ENCODE measurements at regions not wholly inside any gene's neighbourhood (a gene's known extent, or its start where the extent isn't known, plus 50 kb on each side); places are given as distances from the start of the nearest gene placed in this dataset.

DNA sequence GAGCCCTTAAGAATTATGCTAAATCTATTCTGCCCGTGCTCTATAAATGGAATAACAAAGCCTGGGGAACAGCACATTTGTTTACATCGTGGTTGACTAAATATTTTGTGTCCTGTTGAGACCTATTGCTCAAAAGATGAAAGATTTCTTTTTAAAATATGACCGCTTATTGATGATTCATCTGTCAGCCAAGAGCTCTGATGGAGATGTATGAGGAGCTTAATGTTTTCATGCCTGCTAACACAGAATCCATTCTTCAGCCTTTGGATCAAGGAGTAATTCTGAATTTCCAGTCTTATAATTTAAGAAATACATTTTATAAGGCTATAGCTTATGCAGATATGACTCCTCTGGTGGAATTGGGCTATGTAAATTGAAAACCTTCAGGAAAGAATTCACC is 271.3 kb upstream of the FAT4 start:
- Histone ChIP-seq H3K4me1 (no peaks in the 10 kb centered on the region), H3K4me3 (ENCODE audit: low read depth, low read length) (no peak overlapping the region), H3K9me3 (no peaks in the 10 kb centered on the region), H3K36me3 (no peaks in the 10 kb centered on the region), H3K27me3 (no peaks in the 10 kb centered on the region)
- TF ChIP-seq CTCF (IDR thresholded peaks at IDR 0.05; ENCODE audit: low read depth, low read length), result no peak
- no peak for DNase-seq

GRCh38 chr4:125042041-125042440 is 272.7 kb upstream of the FAT4 start:
- Histone ChIP-seq H3K4me1 (no peaks in the 10 kb centered on the region), H3K9me3 (no peaks in the 10 kb centered on the region), H3K4me3 (ENCODE audit: low read depth, low read length) (no peak overlapping the region), H3K36me3 (no peaks in the 10 kb centered on the region), H3K27me3 (no peaks in the 10 kb centered on the region)
- no peak for DNase-seq
- TF ChIP-seq CTCF (IDR thresholded peaks at IDR 0.05; ENCODE audit: low read depth, low read length), result no peak

- no peak for DNase-seq
- H3K4me1 ChIP-seq, result no peaks in the 10 kb centered on the region
- H3K36me3 ChIP-seq, result no peaks in the 10 kb centered on the region
- TF ChIP-seq CTCF (IDR thresholded peaks at IDR 0.05; ENCODE audit: low read depth, low read length), result no peak
- H3K4me3 ChIP-seq (ENCODE audit: low read depth, low read length), result no peak overlapping the region
- no peaks in the 10 kb centered on the region for H3K9me3 ChIP-seq
- no peaks in the 10 kb centered on the region for H3K27me3 ChIP-seq
Measured at GRCh38 chr4:125041372-125041930, 273.3 kb upstream of the FAT4 start.

DNA sequence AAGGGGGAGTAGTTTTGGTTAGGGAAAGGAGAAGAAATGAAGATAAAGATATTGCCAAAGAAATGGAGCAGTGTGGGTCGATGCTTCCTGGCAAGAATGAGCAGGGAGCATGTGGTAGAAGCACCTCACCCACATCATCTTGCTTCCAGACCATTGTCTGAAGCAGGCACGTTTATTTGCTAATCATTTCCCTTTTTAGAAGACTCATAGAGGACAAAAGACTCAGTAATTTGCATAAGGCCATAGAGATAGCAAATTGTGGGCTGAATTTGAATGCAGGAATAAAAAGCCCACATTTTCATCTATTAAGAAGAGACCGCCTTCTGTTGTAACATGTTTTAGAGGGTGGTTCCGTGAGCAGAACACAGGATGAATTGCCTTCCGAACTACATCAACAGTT is 275.2 kb upstream of the FAT4 start:
- H3K4me3 ChIP-seq (ENCODE audit: low read depth, low read length), result no peak overlapping the region
- no peak for DNase-seq
- no peaks in the 10 kb centered on the region for H3K36me3 ChIP-seq
- no peaks in the 10 kb centered on the region for H3K4me1 ChIP-seq
- H3K9me3 ChIP-seq, result no peaks in the 10 kb centered on the region
- no peak for TF ChIP-seq CTCF (IDR thresholded peaks at IDR 0.05; ENCODE audit: low read depth, low read length)
- no peaks in the 10 kb centered on the region for H3K27me3 ChIP-seq

DNA sequence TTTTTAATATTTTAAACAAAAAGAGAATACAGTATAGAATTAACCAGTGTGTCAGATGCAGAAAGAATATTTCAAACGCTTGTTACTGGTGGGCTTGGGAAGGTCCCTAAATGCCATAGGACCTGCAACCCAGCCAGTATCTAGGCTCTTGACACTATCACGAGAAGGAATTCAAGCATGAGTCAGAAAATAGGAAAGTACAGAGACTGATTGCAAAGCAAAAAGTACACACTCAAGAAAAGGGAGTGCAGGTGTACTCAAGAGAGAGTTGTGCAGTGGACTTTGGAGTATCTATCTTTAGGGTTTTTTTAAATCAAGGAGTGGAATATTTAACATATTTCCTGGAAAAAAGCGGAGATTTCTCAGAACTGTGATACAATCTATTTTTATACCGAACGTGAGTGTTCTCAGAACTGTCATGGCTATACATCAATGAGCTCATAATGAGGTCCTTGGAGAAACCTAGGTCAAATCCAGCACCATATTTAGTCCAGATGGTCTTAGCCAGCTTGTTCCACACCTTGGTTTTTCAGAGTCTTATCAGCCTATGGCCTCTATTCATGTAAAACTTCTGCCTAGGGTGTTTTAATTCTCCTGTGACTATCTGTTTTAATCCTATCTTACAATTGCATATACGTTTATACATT is 291.8 kb upstream of the FAT4 start:
- no peak for DNase-seq

More for the DNA sequence above, 291.8 kb upstream of the FAT4 start:
- H3K9me3 ChIP-seq, result no peaks in the 10 kb centered on the region; the same call in none of the 2 replicates
- TF ChIP-seq CTCF (IDR thresholded peaks at IDR 0.05; ENCODE audit: low read depth, low read length), result no peak
- no peaks in the 10 kb centered on the region for H3K36me3 ChIP-seq
- H3K27me3 ChIP-seq, result no peaks in the 10 kb centered on the region
- no peak overlapping the region for H3K4me3 ChIP-seq (ENCODE audit: low read depth, low read length)
- no peaks in the 10 kb centered on the region for H3K4me1 ChIP-seq

Data from BE2C (cell line).